ENCODE measurements at regions not wholly inside any gene's neighbourhood (a gene's known extent, or its start where the extent isn't known, plus 50 kb on each side); places are given as distances from the start of the nearest gene placed in this dataset.
"Not testable (repeated sequence)": the region's sequence is repeated elsewhere in the genome, so short reads cannot be mapped to it uniquely, and the experiment has no call there.

- DNase-seq: no peak
These were observed 232.4 kb upstream of the FZD8 start for GRCh38 chr10:35874311-35875015.

- no peak for DNase-seq
These were observed 230.6 kb upstream of the FZD8 start for GRCh38 chr10:35872671-35873070.

DNA sequence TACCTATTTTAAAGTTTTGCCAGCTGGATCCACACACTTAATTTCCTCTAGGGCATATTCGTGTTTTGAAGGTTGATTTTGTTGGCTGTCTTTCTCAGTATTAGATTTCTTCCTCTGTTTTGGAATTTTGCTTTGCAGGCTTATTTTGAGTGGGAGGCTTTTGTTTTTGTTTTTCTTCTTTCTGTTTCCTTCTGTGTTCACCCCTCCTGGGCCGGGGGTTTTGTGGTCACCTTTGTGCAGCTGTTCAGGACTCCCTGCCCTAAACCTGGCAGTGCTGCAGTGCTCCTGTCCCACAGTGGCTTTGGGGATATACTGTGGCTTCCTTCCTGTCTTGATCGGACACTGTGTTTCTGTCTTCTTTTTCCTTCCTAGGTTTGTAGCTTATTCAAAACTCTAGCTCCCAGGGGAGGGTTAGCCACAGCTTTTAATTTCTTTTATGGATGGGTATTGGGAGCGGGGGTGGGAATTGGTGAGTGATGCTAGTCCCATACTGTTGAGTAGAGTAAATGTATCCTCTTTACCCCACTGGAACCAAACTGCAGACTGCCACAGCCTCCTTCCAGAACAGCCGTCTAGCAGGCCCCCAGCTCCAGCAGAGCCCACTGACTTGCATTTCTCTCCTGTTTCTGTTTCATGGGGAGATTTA, 228.7 kb upstream of the FZD8 start:
- no peak for DNase-seq

GRCh38 chr10:35858676-35859283, 216.7 kb upstream of the FZD8 start:
- not testable (repeated sequence) for DNase-seq

DNA sequence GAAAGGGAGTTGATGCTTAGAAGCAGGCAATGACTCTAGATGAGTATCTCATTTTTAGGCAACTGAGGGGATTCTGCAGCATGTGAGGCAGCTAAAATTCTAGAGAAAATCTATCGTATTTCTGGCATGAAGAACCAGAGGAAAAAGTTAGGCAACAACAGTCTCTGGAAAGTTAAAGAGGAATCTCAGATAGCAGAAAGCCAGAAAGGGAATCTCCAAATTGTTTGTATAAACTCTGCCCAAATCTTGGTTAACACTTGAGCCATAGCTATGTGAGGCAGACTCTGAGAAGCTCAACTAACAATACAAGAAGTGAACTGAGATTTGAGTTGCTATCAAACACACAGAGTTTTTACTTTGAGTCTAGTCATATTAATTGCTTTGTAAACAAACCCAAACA, 215.8 kb upstream of the FZD8 start:
- no peak for DNase-seq

DNA sequence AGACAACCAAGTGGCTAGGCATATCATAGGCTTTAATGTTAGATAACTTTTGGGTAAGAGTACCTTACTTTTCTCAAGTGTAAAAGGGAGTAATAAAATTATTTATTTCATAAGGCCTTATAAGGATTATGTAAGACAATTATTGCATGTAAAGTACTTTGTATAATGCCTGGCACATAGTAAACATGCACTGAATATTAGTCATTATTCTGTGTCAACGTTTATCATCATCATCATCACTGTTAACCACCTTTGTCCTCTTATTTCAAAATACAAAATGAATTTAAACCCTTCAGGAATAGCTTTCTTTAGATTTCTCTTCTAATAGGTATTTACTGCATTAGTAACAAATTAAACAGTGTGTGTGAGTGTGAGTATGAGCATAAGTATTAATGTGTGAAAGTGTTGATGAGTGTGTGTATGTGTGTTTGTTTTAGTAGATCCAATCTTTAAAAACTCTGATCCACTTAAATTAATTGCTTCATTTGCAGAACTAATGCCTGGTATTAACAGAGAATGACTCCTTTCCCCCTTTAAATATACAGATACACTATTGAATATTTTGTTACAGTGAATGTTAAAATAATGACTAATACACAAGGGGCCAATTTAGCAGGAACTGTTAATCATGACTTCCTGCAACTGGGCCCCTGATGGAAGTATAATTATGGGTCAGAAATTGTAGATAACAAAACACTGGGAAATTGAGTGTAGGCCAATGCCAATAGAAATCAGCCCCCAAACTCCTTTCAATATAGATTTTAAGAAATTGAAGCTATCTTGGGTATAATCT, 213.3 kb upstream of the FZD8 start:
- DNase-seq: no peak

GRCh38 chr10:35854661-35855060, 212.6 kb upstream of the FZD8 start:
- no peak for DNase-seq

GRCh38 chr10:35852721-35853120, 210.6 kb upstream of the FZD8 start:
- no peak for DNase-seq

- DNase-seq: no peak
These were observed 206.3 kb upstream of the FZD8 start for GRCh38 chr10:35848412-35848811.

DNA sequence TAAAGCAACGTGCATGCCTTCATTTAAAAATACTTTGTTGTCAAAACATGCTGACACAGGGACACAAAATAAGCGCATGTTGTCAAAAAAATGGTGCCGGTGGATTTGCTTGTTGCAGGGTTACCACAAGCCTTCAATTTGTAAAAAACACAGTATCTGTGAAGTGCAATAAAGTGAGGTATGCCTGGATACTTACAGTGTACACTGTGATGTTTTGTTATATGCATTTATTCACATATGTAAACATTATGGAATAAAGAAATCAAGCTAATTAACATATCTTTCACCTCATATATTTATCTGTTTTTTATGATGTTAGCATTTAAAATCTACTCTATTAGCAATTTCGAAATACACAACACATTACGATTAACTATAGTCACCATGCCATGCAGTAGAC, 202.6 kb upstream of the FZD8 start:
- no peak for DNase-seq

DNA sequence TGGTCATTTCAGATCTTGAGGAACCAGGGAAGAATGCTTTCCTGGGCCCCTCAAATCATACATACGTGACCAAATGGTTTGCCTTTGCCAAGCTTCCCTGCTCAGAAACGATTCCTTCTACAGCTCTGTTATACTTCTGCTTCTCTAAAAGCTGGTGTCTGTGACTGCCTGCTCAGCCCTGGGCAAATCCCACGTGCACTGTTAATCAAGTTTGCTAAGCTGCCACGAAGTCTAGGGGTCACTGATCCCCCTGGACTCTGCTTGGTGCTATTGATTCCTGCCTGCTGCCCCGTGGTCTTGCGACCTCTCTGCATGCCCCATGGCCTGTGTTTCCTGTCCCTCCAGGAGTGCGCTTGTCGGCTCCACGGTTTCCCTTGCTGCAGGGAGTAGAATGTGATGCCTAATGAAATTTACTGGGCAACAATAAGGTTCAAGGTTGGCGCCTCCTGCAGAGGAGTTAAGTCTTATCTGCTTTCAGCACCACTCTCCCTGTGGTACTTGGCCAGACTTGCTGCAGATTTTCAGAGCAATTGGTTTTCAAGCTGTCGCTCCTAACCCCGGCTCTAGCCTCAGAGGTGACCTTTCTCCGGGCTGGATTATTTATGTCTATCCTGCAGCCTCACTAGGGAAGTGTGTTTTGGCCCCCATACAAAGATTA, 201.6 kb upstream of the FZD8 start:
- no peak for DNase-seq

DNA sequence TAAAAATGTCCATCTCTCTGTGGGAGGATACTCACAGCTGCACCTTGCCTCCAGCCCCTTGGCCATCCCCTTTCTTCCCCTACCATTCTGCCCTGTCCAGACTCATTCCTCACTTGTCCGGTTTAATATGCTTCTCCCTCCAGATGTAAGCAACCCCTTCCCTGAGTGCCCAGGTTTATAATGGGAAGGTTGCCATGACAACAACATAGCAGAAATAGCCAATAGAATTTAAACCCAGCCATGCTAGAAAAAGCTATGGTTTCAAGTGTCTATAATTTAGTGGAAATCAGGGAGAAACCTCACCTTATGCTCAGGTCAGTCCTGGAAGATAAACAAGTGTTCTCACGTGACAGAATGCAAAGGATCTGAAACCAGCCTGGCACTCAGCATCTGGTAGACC, 196.0 kb upstream of the FZD8 start:
- no peak for DNase-seq

DNA sequence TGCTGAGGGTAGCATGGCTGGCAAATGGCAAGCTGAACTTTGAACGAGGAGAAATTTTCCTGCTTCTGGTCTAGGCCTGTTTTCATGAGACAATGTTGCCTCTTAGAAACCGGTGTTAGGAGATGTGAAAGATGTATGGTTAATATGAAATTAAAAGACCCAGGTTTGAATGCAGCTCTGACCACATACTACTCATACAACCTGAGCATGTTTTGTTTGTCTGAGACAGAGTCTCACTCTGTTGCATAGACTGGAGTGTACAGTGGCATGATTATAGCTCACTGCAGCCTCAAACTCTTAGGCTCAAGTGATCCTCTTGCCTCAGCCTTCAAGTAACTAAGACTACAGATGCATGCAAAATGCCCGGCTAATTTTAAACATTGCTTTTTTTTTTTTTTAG, 193.4 kb upstream of the FZD8 start:
- DNase-seq: no peak

DNA sequence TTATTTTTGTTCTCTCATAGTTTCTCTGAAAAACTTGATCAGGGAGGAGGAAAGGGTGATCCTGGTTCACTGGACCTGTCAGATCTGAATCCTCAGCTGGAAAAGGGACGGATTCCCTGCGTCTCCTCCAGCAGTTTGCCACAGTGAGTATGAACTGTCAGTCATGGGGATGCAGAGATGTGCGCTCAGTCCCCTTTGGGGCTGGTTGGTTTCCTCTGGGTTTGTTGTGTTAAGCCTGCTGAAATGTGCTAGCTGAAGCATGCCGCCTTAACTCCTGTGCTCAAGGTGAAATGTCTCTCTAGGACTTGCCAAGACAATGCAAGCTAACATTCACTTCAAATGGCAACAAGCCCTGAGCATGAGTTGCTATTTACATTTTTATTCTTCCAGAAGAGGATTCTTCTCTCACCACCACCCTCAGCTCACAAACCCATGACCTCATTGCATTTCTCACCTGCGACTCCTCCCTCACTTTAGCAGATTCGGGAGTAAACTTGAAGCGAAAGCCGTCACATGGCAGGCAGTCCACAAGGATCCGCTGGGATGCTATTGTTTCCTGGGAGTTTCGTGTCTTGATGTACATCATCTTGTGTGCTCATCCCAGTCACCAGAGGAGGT, 192.9 kb upstream of the FZD8 start:
- no peak for DNase-seq

- no peak for DNase-seq
These were observed 185.7 kb upstream of the FZD8 start for GRCh38 chr10:35827783-35828182.

GRCh38 chr10:35824704-35825103, 182.6 kb upstream of the FZD8 start:
- no peak for DNase-seq

DNA sequence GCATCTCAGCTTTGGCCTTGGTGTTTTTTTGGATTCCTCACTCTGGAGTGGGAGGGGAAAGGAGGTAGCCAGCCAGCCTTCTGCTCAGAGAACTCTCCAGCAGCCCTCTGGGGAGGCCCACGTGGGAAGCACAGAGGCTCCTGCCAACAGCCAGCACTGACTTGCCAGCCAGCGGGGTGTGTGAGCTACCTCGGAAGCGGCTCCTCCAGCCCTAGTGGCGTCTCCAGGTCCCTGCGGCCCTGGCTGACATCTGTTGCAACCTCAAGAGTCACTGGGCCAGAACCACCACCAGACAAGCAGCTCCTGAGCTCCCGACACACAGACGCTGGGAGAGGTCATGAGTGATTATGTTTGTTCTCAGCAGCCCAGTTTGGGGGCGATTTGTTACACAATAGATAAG, 180.2 kb upstream of the FZD8 start:
- no peak for DNase-seq

- DNase-seq: no peak
These were observed 179.3 kb upstream of the FZD8 start for GRCh38 chr10:35821339-35821911.

- no peak for DNase-seq
These were observed 177.6 kb upstream of the FZD8 start for GRCh38 chr10:35819736-35820135.

DNA sequence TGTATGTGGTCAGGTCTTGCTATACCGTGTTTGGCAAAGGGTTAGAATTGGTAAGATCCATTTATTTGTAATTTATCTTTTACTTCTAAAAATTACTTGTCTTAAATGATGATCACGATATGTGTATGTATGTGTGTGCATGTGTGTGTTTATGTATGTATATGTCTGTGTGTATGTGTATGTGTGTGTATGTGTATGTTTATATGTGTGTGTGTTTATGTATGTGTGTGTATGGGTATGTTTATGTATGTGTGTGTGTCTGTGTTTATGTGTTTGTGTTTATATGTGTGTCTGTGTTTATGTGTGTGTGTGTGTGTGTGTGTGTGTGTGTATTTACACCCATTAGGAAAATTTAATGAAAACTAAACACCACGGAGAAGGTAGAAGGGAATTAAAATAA, 176.9 kb upstream of the FZD8 start:
- DNase-seq: no peak

DNA sequence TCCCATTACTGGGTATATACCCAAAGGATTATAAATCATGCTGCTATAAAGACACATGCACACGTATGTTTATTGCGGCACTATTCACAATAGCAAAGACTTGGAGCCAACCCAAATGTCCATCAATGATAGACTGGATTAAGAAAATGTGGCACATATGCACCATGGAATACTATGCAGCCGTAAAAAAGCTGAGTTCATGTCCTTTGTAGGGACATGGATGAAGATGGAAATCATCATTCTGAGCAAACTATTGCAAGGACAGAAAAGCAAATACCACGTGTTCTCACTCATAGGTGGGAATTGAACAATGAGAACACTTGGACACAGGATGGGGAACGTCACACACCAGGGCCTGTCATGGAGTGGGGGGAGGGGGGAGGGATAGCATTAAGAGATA, 175.0 kb upstream of the FZD8 start:
- not testable (repeated sequence) for DNase-seq

GRCh38 chr10:35813219-35813618, 171.1 kb upstream of the FZD8 start:
- no peak for DNase-seq
